Neural crest cell (in vitro differentiated cells): ENCODE measurements at regions not wholly inside any gene's neighbourhood (a gene's known extent, or its start where the extent isn't known, plus 50 kb on each side); places are given as distances from the start of the nearest gene placed in this dataset.

Source experiments
- DNase-seq: peaks from one replicate; pipeline ENCODE4 v3.0.0; 2021; ENCODE audit warnings: low read depth, mixed read lengths, low spot score
- H3K27ac Mint-ChIP-seq: one replicate; pipeline ENCODE4 v1.8.0; 2021; ENCODE audit warnings: mild to moderate bottlenecking, mixed read lengths; ENCODE audit not compliant: unreplicated experiment
- H3K27me3 Mint-ChIP-seq: 2 replicates; pipeline ENCODE4 v1.8.0; 2021; ENCODE audit warnings: low read depth, mild to moderate bottlenecking, mixed read lengths
- H3K36me3 Mint-ChIP-seq: 2 replicates; pipeline ENCODE4 v1.8.0; 2021; ENCODE audit warnings: low read depth, mild to moderate bottlenecking, mixed read lengths
- H3K4me1 Mint-ChIP-seq: 2 replicates; pipeline ENCODE4 v1.8.0; 2021; ENCODE audit warnings: mixed read lengths
- H3K4me3 Mint-ChIP-seq: one replicate; pipeline ENCODE4 v1.8.0; 2021; ENCODE audit warnings: mild to moderate bottlenecking, mixed read lengths
- H3K9me3 Mint-ChIP-seq: 2 replicates; pipeline ENCODE4 v1.8.0; 2021; ENCODE audit warnings: mixed read lengths
- TF ChIP-seq, protein P1 (sequence below): fragments of 200-600 bp; sonication (generic); conservative IDR thresholded peaks from 2 replicates; pipeline ENCODE4 v1.5.0; 2021; ENCODE audit warnings: antibody characterized with exemption, mild to moderate bottlenecking

- peaks cover 4% of the 10 kb centered on the region for H3K4me1 Mint-ChIP-seq
- DNase-seq: no peak
- H3K9me3 Mint-ChIP-seq: no peaks in the 10 kb centered on the region
- no peak overlapping the region for H3K27ac Mint-ChIP-seq
- H3K36me3 Mint-ChIP-seq: no peaks in the 10 kb centered on the region
- TF ChIP-seq, protein P1, sequence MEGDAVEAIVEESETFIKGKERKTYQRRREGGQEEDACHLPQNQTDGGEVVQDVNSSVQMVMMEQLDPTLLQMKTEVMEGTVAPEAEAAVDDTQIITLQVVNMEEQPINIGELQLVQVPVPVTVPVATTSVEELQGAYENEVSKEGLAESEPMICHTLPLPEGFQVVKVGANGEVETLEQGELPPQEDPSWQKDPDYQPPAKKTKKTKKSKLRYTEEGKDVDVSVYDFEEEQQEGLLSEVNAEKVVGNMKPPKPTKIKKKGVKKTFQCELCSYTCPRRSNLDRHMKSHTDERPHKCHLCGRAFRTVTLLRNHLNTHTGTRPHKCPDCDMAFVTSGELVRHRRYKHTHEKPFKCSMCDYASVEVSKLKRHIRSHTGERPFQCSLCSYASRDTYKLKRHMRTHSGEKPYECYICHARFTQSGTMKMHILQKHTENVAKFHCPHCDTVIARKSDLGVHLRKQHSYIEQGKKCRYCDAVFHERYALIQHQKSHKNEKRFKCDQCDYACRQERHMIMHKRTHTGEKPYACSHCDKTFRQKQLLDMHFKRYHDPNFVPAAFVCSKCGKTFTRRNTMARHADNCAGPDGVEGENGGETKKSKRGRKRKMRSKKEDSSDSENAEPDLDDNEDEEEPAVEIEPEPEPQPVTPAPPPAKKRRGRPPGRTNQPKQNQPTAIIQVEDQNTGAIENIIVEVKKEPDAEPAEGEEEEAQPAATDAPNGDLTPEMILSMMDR: no peak
- H3K27me3 Mint-ChIP-seq: no peaks in the 10 kb centered on the region
- H3K4me3 Mint-ChIP-seq: no peak overlapping the region
These were observed 85.5 kb upstream of the RPS6KA2 start for GRCh38 chr6:166712286-166713228.

DNA sequence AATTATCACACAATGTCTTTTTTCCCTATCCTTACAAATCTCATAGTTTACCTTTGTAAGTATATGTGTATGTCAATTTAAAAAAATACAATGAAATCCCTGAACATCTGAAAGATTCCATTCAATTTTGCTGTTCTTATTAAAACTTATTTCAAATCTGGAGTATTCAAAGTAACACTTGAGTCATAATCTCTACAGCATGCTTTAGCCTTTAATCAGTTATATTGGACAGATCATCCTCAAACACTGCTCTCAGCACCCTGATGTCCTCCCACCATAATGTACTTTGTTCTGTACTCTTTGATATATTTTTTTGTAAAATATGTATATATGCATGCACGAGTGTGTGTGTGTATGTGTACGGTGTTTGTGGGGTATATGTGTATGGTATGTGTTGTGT is 83.0 kb upstream of the RPS6KA2 start:
- H3K36me3 Mint-ChIP-seq: no peaks in the 10 kb centered on the region
- H3K4me3 Mint-ChIP-seq: no peak overlapping the region
- H3K9me3 Mint-ChIP-seq: no peaks in the 10 kb centered on the region
- TF ChIP-seq, protein P1: no peak
- DNase-seq: no peak
- peaks cover 12% of the 10 kb centered on the region for H3K4me1 Mint-ChIP-seq
- no peak overlapping the region for H3K27ac Mint-ChIP-seq
- H3K27me3 Mint-ChIP-seq: no peaks in the 10 kb centered on the region

DNA sequence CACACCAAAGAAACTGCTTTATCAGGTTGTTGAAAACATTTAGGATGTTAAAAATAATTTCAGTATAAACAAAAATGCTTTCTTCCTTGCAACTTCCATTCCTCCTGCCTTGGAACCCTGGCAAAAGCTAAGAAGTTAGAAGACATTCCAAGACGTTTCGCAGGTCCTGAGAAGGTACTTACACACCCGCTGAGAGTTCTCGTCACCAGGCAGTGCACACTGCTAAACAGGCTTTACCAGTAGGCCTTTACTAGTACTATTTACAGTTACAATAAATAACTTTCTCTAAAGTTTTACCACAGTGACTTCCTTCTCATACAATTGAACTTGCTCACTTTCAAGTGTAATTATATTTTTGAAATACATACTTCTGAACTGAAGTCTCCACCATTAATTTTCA is 81.4 kb upstream of the RPS6KA2 start:
- Mint-ChIP-seq H3K4me1 (peaks cover 12% of the 10 kb centered on the region), H3K27ac (no peak overlapping the region), H3K27me3 (no peaks in the 10 kb centered on the region), H3K9me3 (no peaks in the 10 kb centered on the region), H3K36me3 (no peaks in the 10 kb centered on the region), H3K4me3 (no peak overlapping the region)
- DNase-seq: no peak
- TF ChIP-seq, protein P1: no peak

GRCh38 chr6:166707045-166707444 is 80.0 kb upstream of the RPS6KA2 start:
- Mint-ChIP-seq H3K4me1 (peaks cover 8% of the 10 kb centered on the region), H3K36me3 (no peaks in the 10 kb centered on the region), H3K9me3 (no peaks in the 10 kb centered on the region), H3K27ac (no peak overlapping the region), H3K4me3 (no peak overlapping the region), H3K27me3 (no peaks in the 10 kb centered on the region)
- DNase-seq: peak; percentile 61
- TF ChIP-seq, protein P1: peak; percentile 62

DNA sequence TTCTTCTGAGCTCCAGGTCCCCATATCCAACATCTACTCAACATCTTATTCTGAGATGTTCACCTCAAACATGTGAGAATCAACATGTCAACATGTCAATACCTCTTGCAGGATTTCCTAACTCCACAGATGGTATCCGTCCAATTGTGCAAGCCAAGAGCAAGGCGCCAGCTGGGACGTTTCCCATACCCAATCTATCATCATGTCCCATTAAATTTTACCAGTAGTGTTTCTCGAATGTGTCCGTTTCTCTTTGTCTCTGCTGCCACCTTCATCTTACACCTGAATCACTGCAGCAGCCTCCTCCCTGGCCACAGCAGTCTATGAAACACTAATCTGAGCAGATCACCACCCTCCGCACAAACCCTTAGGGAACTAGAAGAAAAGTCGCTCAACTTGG is 78.0 kb upstream of the RPS6KA2 start:
- Mint-ChIP-seq H3K27ac (no peak overlapping the region), H3K27me3 (no peaks in the 10 kb centered on the region), H3K4me1 (peaks cover 8% of the 10 kb centered on the region), H3K36me3 (no peaks in the 10 kb centered on the region), H3K9me3 (no peaks in the 10 kb centered on the region), H3K4me3 (no peak overlapping the region)
- TF ChIP-seq, protein P1: no peak
- no peak for DNase-seq
